Spleen (tissue), 11 donors: ENCODE measurements at regions not wholly inside any gene's neighbourhood (a gene's known extent, or its start where the extent isn't known, plus 50 kb on each side); places are given as distances from the start of the nearest gene placed in this dataset.

Experiments used
- DNase-seq: peaks from one replicate; pipeline ENCODE4 v3.0.0-alpha.2; 2020
- H3K27ac ChIP-seq, 8 donors: fragments of 200-600 bp; sonication (generic) in 7 of 8; 1 replicate in 4 of 8; 2 replicates in 4 of 8; pipeline versions ENCODE4 v1.5.0 to v1.8.0; 2016 to 2021; ENCODE audit warnings: inconsistent platforms in 4 of 8, mild to moderate bottlenecking in 4 of 8, moderate library complexity in 1 of 8
- H3K27me3 ChIP-seq, 7 donors: fragments of 200-600 bp; sonication (generic) in 6 of 7; replicated peaks in 1 of 7; 1 replicate in 4 of 7; 2 replicates in 3 of 7; pipeline versions ENCODE4 v1.5.0 to v1.8.0; 2016 to 2021; ENCODE audit warnings: inconsistent platforms in 3 of 7, mild to moderate bottlenecking in 1 of 7
- H3K36me3 ChIP-seq, 6 donors: fragments of 200-600 bp; sonication (generic) in 5 of 6; 1 replicate in 4 of 6; 2 replicates in 2 of 6; pipeline versions ENCODE4 v1.5.0 to v1.8.0; 2016 to 2021; ENCODE audit warnings: inconsistent platforms in 2 of 6
- H3K4me1 ChIP-seq, 6 donors: fragments of 200-600 bp; sonication (generic) in 5 of 6; 1 replicate in 3 of 6; 2 replicates in 3 of 6; pipeline versions ENCODE4 v1.5.0 to v1.8.0; 2016 to 2021; ENCODE audit warnings: inconsistent platforms in 3 of 6
- H3K4me3 ChIP-seq, 8 donors: fragments of 200-600 bp; sonication (generic) in 7 of 8; 1 replicate in 4 of 8; 2 replicates in 4 of 8; pipeline versions ENCODE4 v1.5.0 to v1.8.0; 2016 to 2021; ENCODE audit warnings: inconsistent platforms in 4 of 8, mild to moderate bottlenecking in 4 of 8, moderate library complexity in 2 of 8
- H3K9me3 ChIP-seq, 8 donors: fragments of 200-600 bp; sonication (generic) in 7 of 8; 1 replicate in 4 of 8; 2 replicates in 4 of 8; pipeline versions ENCODE4 v1.5.0 to v1.8.0; 2016 to 2021; ENCODE audit warnings: inconsistent platforms in 4 of 8
- POLR2A ChIP-seq, 3 donors: fragments of 450-650 bp; IDR thresholded peaks; one replicate each; pipeline ENCODE4 v1.5.1; 2017; ENCODE audit warnings: antibody characterized with exemption in 3 of 3, mild to moderate bottlenecking in 1 of 3
- POLR2AphosphoS5 ChIP-seq, 3 donors: sonication (generic); formaldehyde crosslinking; IDR thresholded peaks; one replicate each; pipeline ENCODE4 v1.5.1; 2017; ENCODE audit warnings: antibody characterized with exemption in 3 of 3
- whole genome bisulfite sequencing, 5 donors: extraction: QIAGEN DNeasy Blood & Tissue Kit in 3 of 5; methylation state at CpG; one replicate each; pipeline versions ENCODE4 v1.1.5 to v1.1.7; 2013 to 2018; 5-methylcytosine and 5-hydroxymethylcytosine counted together
- intact Hi-C: fragments of 100-400 bp; cut with DNase I; formaldehyde crosslinking; loops from one replicate; pipeline ENCODE4 v1.15.0; 2023; ENCODE audit warnings: low total_unique reads
- TF ChIP-seq, protein P1 (sequence below), 11 experiments: fragments of 200-600 bp in 7 of 11; fragments of 450-650 bp in 4 of 11; sonication (generic) in 4 of 11; IDR thresholded peaks in 8 of 11; conservative IDR thresholded peaks in 3 of 11; 1 replicate in 7 of 11; 2 replicates in 4 of 11; pipeline versions ENCODE4 v1.4.0 to v1.8.0; 2016 to 2021; ENCODE audit warnings: antibody characterized with exemption in 11 of 11, inconsistent platforms in 4 of 11, mild to moderate bottlenecking in 1 of 11
- donor health status: healthy with polysubstance abuse.
- donor health status: DM: no; HTN: no; CAD: no; lungs with moderate emphysema.
- donor health status: DM: no; HTN: no; CAD: no.
- donor health status: Bipolar disorder and iron deficiency.
- donor health status: healthy.
- donor health status: DM: no; HTN: no; CAD: no.
- donor health status: DM: yes; HTN: yes; CAD: no.

DNA sequence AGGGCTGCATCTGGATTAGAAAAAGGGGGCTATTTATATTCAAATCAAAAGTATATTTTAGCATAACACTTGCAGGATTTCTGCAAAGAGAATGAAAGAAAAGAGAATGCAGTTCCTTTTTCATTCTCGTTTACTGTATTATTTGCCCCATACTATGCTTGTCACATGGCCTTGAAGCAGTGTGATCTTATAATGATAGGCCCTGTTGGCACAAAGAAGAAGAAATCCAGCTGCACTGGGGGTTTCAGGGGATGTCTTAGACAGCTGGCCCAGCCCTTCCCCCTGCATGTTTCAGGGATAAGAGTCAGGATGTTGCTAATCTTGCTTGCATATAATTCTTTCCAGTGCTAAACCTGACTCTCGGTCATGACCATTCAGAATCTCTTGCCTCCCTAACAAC lies 369.5 kb downstream of the SEC16B start:
- Histone ChIP-seq H3K4me1 (no peaks in the 10 kb centered on the region), H3K4me3 (no peak overlapping the region), H3K9me3 (peaks cover 0 to 4% (median 0%) of the 10 kb centered on the region in 8 donors), H3K36me3 (no peaks in the 10 kb centered on the region), H3K27me3 (no peaks in the 10 kb centered on the region), H3K27ac (no peak overlapping the region)
- no peak for TF ChIP-seq POLR2A (IDR thresholded peaks at IDR 0.05)
- TF ChIP-seq POLR2AphosphoS5 (IDR thresholded peaks at IDR 0.05), result no peak
- TF ChIP-seq, protein P1, sequence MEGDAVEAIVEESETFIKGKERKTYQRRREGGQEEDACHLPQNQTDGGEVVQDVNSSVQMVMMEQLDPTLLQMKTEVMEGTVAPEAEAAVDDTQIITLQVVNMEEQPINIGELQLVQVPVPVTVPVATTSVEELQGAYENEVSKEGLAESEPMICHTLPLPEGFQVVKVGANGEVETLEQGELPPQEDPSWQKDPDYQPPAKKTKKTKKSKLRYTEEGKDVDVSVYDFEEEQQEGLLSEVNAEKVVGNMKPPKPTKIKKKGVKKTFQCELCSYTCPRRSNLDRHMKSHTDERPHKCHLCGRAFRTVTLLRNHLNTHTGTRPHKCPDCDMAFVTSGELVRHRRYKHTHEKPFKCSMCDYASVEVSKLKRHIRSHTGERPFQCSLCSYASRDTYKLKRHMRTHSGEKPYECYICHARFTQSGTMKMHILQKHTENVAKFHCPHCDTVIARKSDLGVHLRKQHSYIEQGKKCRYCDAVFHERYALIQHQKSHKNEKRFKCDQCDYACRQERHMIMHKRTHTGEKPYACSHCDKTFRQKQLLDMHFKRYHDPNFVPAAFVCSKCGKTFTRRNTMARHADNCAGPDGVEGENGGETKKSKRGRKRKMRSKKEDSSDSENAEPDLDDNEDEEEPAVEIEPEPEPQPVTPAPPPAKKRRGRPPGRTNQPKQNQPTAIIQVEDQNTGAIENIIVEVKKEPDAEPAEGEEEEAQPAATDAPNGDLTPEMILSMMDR (IDR thresholded peaks at IDR 0.05 in 8 of 11, conservative IDR thresholded peaks at IDR 0.05 in 3 of 11), result no peak
- DNase-seq, result no peak
- intact Hi-C loops, result no loop called here
- WGBS, 5 donors, result 57 to 65% (median 58%) methylated on average over 2 of the region's 2 CpGs

DNA sequence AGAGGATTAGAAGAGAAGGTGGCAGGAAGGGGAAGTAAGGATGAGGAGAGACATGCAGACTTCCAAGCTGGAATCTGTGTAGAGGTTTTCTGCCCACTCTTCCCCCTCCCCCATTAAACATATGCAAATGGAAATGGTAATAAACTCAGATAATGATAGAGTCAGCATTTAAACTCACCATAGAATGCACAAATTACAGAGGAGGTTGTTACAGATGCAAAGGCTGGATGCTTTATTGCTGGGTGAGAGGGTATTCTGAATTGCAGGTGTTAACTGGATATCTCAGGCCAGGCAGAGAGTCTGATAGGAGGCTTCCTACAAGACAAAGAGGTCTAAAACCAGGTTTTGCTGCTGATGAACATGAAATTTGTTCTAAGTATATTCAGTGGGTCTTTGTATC lies 372.5 kb downstream of the SEC16B start:
- Histone ChIP-seq H3K27ac (no peak overlapping the region), H3K36me3 (no peaks in the 10 kb centered on the region), H3K27me3 (no peaks in the 10 kb centered on the region), H3K9me3 (no peaks in the 10 kb centered on the region), H3K4me3 (no peak overlapping the region), H3K4me1 (no peaks in the 10 kb centered on the region)
- no peak for TF ChIP-seq POLR2AphosphoS5 (IDR thresholded peaks at IDR 0.05)
- no peak for TF ChIP-seq POLR2A (IDR thresholded peaks at IDR 0.05)
- TF ChIP-seq, protein P1 (IDR thresholded peaks at IDR 0.05 in 8 of 11, conservative IDR thresholded peaks at IDR 0.05 in 3 of 11), result no peak
- DNase-seq, result no peak
- intact Hi-C loops, result no loop called here

DNA sequence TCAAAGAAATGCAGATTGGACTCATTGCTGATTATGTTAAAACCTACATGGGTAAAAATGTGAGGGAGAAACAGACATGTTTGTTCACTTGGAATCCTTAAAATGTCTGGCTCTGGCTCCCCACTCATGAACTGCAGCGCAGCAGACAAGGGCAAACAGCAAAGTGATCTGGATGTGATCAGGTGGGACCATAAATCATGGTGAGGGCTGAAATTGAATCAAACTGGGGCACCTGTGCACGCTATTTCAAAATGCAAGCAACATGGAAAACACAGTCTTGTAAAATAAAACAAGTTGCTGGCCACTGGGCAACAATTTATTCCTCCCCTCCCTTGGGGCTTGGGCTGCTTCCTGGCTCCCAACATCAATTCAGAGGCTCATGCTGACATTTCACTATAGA lies 373.4 kb downstream of the SEC16B start:
- no peak overlapping the region for H3K27ac ChIP-seq
- 67 to 86% (median 76%) methylated on average over 2 of the region's 2 CpGs for WGBS, 5 donors
- no peaks in the 10 kb centered on the region for H3K9me3 ChIP-seq
- H3K27me3 ChIP-seq, result no peaks in the 10 kb centered on the region
- intact Hi-C loops, result no loop called here
- no peak for DNase-seq
- no peaks in the 10 kb centered on the region for H3K36me3 ChIP-seq
- TF ChIP-seq POLR2AphosphoS5 (IDR thresholded peaks at IDR 0.05) (no peak), POLR2A (IDR thresholded peaks at IDR 0.05) (no peak)
- TF ChIP-seq, protein P1 (IDR thresholded peaks at IDR 0.05 in 8 of 11, conservative IDR thresholded peaks at IDR 0.05 in 3 of 11), result no peak
- H3K4me1 ChIP-seq, result no peaks in the 10 kb centered on the region
- H3K4me3 ChIP-seq, result no peak overlapping the region

DNA sequence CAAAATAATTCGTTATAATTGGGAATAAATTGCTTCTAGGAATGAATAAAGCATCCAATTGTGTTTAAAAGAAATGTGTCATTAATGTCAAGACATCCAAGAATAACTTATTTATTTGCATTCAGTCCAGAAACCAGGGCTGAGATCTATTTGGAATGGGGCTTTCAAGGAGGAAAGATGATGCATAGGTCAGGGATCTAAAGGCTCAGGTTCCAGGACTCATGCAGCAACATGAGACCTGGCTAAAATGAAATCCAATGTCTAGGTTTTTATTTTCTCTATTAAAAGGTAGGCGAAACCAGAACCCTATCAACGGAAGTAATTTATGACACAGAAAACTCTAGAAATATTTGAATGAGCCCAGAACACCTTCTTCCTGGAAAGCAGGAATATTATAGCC lies 376.8 kb downstream of the SEC16B start:
- WGBS, 5 donors, result 75 to 84% (median 76%) methylated on average over 3 of the region's 3 CpGs
- Histone ChIP-seq H3K27me3 (no peaks in the 10 kb centered on the region), H3K4me3 (no peak overlapping the region), H3K9me3 (no peaks in the 10 kb centered on the region), H3K36me3 (no peaks in the 10 kb centered on the region), H3K4me1 (no peaks in the 10 kb centered on the region), H3K27ac (no peak overlapping the region)
- intact Hi-C loops, result no loop called here
- TF ChIP-seq POLR2AphosphoS5 (IDR thresholded peaks at IDR 0.05), result no peak
- TF ChIP-seq, protein P1 (IDR thresholded peaks at IDR 0.05 in 8 of 11, conservative IDR thresholded peaks at IDR 0.05 in 3 of 11), result no peak
- TF ChIP-seq POLR2A (IDR thresholded peaks at IDR 0.05), result no peak
- DNase-seq, result no peak
